Activated naive CD8-positive, alpha-beta T cell treated with anti-CD3 and anti-CD28 coated beads for 36 hours (primary cell): ENCODE measurements at regions not wholly inside any gene's neighbourhood (a gene's known extent, or its start where the extent isn't known, plus 50 kb on each side); places are given as distances from the start of the nearest gene placed in this dataset.
"Not testable (repeated sequence)": the region's sequence is repeated elsewhere in the genome, so short reads cannot be mapped to it uniquely, and the experiment has no call there.

Experiments
- DNase-seq: peaks from one replicate; pipeline ENCODE4 v3.0.0; 2021
- H3K27ac Mint-ChIP-seq: one replicate; pipeline ENCODE4 v1.8.0; 2022; ENCODE audit warnings: mild to moderate bottlenecking, moderate library complexity, mixed read lengths
- H3K27me3 Mint-ChIP-seq: one replicate; pipeline ENCODE4 v1.8.0; 2022; ENCODE audit warnings: mild to moderate bottlenecking, mixed read lengths
- H3K36me3 Mint-ChIP-seq: one replicate; pipeline ENCODE4 v1.8.0; 2021; ENCODE audit warnings: mild to moderate bottlenecking, mixed read lengths
- H3K4me1 Mint-ChIP-seq: one replicate; pipeline ENCODE4 v1.8.0; 2021; ENCODE audit warnings: mixed read lengths
- H3K4me3 Mint-ChIP-seq: one replicate; pipeline ENCODE4 v1.8.0; 2022; ENCODE audit warnings: mild to moderate bottlenecking, moderate library complexity, mixed read lengths
- H3K9me3 Mint-ChIP-seq: one replicate; pipeline ENCODE4 v1.8.0; 2022; ENCODE audit warnings: mixed read lengths

DNA sequence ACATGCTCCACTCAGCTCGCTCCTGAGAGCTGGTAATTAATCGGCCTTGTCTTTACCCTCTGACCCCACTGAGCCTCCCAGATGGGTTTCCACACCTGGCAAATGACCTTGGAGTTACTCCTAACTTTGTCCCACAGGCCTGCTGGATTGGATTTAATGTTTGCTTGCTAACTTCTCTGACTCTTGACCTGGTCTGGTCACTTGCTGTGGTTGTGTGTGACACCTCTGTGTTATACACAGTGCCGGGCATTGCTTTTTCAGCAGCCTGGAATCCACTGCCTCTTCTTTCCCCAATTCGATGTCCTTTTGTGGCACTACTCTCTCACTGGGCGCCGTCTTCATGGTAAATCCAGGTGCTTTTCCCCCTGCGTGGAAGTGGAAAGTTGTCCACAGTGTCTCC, 145.8 kb upstream of the PLGLB2 start:
- H3K9me3 Mint-ChIP-seq, H3K36me3 Mint-ChIP-seq, H3K27me3 Mint-ChIP-seq, DNase-seq, H3K4me3 Mint-ChIP-seq, H3K4me1 Mint-ChIP-seq, H3K27ac Mint-ChIP-seq: not testable (repeated sequence)

DNA sequence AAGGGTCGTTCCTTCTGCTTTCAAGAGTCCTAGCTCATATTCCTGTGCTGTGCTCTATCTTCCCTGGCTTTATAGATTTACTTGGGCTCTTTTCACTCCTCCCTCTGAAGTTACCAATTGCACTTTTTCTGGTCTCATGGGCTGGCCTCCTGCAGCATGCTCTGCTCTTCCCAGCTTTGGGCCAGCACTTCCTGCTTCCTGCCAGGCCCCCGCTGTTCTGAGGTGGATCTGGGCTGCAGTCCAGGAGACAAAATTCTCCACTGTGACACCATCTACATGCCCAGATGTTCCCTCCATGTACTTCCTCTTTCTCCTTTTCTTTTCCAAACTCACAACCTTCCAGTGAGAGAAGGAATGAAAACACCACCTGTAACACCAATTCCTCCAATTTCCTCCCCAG, 145.2 kb upstream of the PLGLB2 start:
- not testable (repeated sequence) for DNase-seq, H3K4me1 Mint-ChIP-seq, H3K4me3 Mint-ChIP-seq, H3K9me3 Mint-ChIP-seq, H3K27me3 Mint-ChIP-seq, H3K36me3 Mint-ChIP-seq, H3K27ac Mint-ChIP-seq

DNA sequence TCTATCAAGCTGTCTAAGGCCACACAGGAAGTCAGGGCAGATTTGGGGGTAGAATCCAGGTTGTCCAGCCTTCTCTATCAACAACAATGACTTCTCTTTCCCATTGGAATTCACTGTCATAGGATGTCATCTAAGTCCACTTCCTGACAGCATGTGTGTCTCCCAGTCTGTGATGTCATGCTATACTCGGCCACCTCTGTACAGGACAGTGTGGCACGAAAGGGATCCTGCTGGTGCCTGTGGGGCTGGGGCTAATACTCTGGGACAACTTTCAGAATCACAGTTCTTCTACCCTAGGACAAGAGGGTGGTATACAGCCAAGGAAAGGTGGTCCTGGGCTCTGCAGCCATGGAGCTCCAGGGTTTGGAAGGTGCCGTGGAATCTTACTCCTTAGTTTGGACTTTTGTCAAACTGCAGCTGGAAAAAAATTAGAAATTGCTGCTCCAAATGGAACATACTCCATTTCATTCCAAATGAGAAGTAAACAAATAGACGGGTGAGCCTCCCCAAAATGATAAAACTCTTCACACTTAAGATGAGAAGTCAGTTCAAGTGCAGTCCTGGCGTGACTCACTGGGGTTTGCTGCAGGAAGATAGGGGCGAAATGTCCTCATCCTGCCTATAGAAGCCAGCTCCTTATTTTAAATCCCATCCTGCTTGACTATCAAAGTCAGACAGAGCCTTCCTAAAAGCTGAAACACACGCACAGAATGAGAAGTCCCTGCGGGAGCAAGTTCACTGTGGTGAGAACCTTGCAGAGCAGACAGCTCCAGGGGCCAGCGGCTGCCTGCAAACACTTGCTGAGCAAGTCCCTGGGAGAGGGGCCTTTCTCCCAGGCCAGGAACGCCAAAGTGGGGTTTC, 144.2 kb upstream of the PLGLB2 start:
- not testable (repeated sequence) for H3K27me3 Mint-ChIP-seq, H3K36me3 Mint-ChIP-seq, H3K4me1 Mint-ChIP-seq, DNase-seq, H3K9me3 Mint-ChIP-seq, H3K4me3 Mint-ChIP-seq, H3K27ac Mint-ChIP-seq

DNA sequence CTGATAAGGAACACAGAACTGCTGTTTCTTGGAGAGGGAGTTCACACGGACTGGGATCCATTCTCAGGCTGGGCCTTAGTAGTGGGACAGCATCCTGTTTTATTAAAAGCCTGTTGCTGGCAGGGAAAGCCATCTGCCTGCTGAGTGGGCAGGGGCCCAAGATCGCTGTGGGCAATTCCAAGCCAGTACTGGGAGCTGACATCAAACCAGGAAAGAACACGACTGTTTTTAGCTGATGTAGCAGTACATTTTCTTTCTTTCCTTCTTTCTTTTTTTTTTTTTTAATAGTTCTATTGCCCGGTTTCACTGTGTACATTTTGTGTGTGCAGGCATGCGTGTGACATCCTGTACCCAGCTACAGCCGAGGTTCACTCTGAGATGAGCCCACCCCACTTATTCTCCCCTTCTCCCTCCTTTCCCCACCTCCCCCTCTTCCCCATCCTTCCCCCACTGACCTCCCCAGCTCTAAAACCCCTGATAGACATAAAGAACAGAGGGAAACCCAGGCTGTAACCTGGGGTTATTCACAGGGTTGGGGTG, 143.5 kb upstream of the PLGLB2 start:
- H3K4me1 Mint-ChIP-seq, H3K27me3 Mint-ChIP-seq, H3K36me3 Mint-ChIP-seq, H3K9me3 Mint-ChIP-seq, H3K27ac Mint-ChIP-seq, DNase-seq, H3K4me3 Mint-ChIP-seq: not testable (repeated sequence)

DNA sequence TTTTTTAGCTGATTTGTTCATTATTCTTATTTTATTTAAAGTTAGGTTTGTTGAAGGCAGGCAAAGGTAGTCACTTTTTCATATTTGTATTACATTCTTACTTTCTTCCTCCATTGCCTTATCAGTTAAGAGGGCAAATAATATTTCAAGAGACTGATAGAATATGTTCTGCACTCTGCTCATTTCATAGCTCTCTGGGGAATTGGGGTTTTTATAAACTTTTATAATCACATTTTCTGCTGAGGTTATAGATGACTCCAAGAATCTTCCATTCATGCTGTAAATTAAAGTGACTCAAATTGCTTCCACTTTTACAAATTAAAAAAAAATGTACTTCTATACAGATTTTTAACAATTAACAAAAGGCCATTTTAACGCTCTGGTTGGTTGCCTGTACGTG, 142.9 kb upstream of the PLGLB2 start:
- not testable (repeated sequence) for H3K27me3 Mint-ChIP-seq, H3K9me3 Mint-ChIP-seq, DNase-seq, H3K27ac Mint-ChIP-seq, H3K4me1 Mint-ChIP-seq, H3K36me3 Mint-ChIP-seq, H3K4me3 Mint-ChIP-seq

DNA sequence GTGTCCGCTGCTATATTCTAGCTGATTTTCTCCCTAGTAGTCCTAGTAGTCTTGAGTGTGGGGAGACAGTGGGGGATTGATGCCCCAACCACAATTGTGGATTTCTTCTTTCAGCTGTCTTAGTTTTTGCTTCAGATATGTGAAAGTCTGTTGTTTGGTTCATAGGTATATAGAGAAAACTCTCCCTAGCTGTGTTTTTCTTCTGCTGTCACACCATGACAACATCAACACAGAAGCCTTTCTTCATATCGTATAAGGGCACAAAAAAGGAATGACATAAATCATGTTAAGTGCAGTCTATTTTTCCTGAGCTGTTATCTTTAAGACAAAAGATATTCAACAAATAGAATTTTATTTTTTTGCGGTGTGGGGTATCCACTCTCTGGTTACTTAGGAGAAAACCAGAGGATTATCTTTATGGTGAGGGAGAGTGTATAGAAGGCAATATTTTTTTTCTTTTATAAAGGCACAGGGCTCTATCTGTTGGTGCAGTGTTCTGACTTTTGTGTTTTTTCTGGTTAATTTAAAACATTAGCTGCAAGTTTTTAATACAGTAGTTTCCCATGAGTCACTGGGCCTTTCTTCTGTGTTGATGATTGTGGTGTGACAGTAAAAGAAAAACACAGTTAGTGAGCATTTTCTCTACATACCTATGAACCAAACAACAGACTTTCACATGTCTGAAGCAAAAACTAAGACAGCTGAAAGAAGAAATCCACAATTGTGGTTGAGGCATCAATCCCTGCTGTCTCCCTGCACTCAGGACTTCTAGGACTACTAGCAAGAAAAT, 139.3 kb upstream of the PLGLB2 start:
- not testable (repeated sequence) for H3K36me3 Mint-ChIP-seq, DNase-seq, H3K27me3 Mint-ChIP-seq, H3K4me1 Mint-ChIP-seq, H3K4me3 Mint-ChIP-seq, H3K9me3 Mint-ChIP-seq, H3K27ac Mint-ChIP-seq

DNA sequence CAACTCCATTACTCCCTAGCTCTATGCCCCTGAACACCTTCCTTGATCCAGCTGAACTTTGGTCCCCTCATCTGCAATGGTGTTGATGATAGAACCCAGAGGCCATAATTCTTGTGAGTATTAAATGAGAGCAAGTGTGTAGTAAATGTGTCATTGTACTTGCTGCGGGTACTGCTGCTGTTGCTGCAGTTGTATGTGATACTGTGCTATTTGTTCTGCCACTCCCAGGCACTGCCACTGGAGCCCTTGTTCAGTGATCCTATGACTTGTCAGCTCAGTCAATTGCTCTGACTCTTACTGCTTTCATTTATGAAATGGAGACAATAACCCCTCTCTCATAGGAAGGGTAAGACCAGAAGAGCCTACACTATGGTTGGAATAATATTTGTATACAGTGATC, 136.9 kb upstream of the PLGLB2 start:
- H3K27me3 Mint-ChIP-seq, DNase-seq, H3K9me3 Mint-ChIP-seq, H3K4me1 Mint-ChIP-seq, H3K36me3 Mint-ChIP-seq, H3K4me3 Mint-ChIP-seq, H3K27ac Mint-ChIP-seq: not testable (repeated sequence)

DNA sequence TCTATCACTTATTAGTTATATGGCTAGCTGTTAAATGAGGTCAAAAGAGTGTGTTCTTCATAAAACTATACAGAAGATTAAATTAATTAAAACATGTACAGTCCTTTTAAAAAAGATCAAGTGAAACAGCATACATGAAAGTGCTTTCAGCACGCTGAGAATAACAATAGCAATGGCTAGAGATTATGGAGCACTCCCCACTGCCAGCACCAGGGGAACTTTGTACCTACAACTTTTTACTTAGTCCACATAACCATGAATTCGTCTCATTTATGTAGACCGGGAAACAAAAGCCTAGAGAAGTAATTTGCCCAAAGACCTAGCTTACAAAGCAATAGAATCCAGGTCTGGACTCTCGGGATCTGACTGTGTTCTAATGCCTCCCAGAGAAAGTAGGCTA, 136.5 kb upstream of the PLGLB2 start:
- not testable (repeated sequence) for H3K27ac Mint-ChIP-seq, H3K9me3 Mint-ChIP-seq

DNA sequence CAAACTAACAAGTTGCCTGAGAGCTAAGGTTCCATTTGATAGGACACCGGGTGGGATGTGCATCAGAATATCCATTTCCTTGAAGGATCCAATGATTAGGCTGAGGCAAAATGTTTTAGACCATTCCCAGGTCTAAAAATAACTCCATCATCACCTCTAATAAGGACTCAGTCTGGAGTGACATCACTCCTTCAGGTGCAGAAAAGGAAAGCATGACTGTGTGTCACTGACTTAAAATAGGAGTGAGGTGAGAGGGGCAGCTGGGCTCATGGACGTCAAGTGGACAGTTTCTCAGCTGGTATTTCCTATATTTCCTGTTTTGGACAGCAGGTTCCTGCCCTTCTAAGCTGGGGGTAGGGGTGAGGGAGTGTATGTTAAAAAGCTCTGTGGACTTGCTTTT, 135.9 kb upstream of the PLGLB2 start:
- not testable (repeated sequence) for H3K27me3 Mint-ChIP-seq, H3K27ac Mint-ChIP-seq, H3K4me3 Mint-ChIP-seq

More for the DNA sequence above, 136.5 kb upstream of the PLGLB2 start:
- H3K4me1 Mint-ChIP-seq, DNase-seq, H3K27me3 Mint-ChIP-seq, H3K4me3 Mint-ChIP-seq, H3K36me3 Mint-ChIP-seq: not testable (repeated sequence)

DNA sequence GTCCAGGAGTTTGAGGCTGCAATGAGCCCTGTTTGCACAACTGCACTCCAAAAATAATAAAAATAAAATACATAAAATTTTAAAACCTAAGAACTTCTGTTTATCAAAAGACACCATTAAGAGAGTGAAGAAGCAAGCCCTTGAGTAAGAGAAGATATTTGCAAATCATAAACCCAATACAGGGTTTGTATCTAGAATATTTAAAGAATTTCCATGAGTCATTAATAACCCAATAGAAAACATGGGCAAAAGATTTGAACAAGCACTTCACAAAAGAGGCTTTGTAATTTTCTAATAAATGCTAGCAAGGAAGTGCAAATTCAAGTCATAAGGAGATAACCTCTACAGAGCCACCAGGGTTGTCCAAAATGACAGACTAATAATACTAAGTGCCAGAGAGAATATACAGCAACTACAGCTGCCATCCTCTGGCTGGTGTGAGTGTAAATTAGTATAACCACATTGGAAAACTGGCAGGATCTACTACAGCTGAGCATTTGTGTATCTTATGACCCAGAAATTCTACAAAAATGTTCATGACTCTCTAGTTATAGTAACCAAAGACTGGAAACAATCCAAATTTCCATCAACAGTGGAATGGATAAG, 133.0 kb upstream of the PLGLB2 start:
- not testable (repeated sequence) for H3K27ac Mint-ChIP-seq, DNase-seq, H3K9me3 Mint-ChIP-seq, H3K4me3 Mint-ChIP-seq, H3K36me3 Mint-ChIP-seq, H3K4me1 Mint-ChIP-seq, H3K27me3 Mint-ChIP-seq

More for the DNA sequence above, 135.9 kb upstream of the PLGLB2 start:
- H3K9me3 Mint-ChIP-seq, H3K36me3 Mint-ChIP-seq, DNase-seq, H3K4me1 Mint-ChIP-seq: not testable (repeated sequence)

DNA sequence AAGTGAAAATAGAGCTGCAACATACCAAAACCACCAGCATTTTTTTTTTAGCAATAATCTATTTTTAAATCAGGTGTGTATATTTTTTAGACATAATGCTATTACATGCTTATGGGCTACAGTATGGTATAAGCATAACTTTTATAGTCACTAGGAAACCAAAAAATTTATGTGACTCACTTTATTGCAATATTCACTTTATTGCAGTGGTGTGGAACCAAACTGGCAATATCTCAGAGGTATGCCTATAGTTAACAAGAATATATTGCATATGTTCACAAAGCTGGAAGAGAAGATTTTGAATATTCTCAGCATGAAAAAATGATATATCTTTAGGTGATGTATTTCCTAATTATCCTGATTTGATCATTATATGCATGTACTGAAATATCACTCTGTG, 128.8 kb upstream of the PLGLB2 start:
- H3K4me3 Mint-ChIP-seq, H3K27me3 Mint-ChIP-seq, H3K36me3 Mint-ChIP-seq, H3K9me3 Mint-ChIP-seq, H3K27ac Mint-ChIP-seq, DNase-seq, H3K4me1 Mint-ChIP-seq: not testable (repeated sequence)

DNA sequence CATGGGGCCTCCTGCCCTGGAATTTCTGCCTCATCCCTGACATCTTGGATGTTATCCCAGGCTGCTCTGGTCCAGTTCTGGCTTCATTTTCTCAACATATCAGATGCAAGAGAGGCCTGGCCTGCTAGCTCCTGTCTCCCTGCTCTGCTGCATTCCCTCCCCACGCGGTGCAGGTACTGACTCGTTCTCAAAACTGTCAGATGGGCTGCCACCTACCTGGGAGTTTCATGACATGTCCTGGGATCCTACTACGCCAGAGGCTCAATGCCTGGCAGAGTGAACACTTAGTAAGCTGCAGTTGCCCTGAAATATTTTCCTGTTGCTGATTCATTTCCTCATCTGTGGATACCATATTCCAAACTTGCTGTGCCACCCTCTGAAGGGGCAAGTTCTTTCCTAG, 126.7 kb upstream of the PLGLB2 start:
- not testable (repeated sequence) for H3K36me3 Mint-ChIP-seq, H3K9me3 Mint-ChIP-seq, H3K27me3 Mint-ChIP-seq, H3K4me3 Mint-ChIP-seq, H3K27ac Mint-ChIP-seq, H3K4me1 Mint-ChIP-seq, DNase-seq

DNA sequence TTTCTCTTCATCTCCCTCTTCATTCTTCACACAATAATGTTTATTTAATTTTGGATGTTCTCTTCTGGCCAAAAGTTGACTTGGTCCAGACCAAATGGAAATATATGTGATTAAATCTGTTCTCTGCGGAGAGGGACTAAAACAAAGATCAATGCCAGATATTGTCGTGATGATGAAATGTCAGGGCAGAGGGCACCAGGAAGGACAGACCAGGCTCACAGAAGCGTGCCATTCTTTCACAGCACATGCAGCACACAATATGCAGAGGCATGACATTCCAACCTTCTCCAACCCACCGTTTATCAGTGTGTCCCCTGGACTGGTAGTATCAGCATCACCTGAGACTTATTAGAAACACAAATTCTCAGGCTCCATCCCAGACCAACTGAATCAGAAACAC, 125.2 kb upstream of the PLGLB2 start:
- H3K27ac Mint-ChIP-seq, H3K4me1 Mint-ChIP-seq, H3K36me3 Mint-ChIP-seq, H3K9me3 Mint-ChIP-seq, DNase-seq, H3K4me3 Mint-ChIP-seq, H3K27me3 Mint-ChIP-seq: not testable (repeated sequence)

DNA sequence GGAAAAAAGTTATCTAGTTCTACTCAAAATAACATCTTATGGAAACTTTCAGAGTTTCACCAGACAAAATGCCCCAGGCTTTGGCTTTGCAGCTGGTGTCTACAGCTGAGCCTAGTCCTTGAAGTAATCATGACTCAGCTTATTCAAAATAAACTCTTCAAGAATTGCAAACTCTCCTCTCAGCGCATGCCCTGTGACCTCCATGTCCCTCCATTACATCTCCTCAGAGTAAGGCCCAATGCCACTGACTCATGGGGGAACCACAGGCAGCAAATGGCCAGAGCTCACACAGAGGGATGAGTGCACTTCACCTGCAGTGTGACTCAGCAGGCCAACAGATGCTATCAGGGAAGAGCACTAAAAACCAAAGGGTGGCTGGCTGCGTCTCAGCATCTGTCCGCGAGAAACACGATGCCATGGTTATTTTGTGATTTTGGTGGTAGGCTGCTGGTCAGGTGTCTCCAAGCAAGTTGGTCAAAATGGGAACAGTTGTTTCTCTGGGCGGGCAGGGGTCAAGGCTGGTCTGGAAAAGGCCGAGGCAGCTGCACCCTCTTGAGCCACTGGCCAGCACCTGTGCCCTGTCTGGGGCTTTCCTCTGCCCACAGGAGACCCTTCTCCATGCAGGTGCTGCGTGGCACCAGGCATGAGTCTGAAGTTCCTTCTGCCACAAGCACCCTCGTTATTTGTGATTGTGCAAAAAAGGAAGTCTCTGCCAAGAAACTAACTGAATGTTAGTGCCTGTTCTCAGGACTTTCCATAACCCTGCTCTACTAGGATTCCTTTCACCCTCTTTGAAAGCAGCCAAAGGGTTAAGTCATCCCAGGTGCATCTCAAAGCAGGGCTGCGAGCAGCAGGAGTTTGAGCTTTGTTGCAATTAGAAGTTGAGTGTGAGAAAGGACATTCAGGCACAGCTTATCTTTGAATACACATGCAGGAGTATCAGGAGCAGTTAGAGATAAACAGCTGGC, 118.1 kb upstream of the PLGLB2 start:
- H3K4me3 Mint-ChIP-seq, H3K9me3 Mint-ChIP-seq, H3K27me3 Mint-ChIP-seq, H3K27ac Mint-ChIP-seq, H3K36me3 Mint-ChIP-seq: not testable (repeated sequence)
- peak; percentile 7 for DNase-seq
- H3K4me1 Mint-ChIP-seq: peaks cover 11% of the 10 kb centered on the region

DNA sequence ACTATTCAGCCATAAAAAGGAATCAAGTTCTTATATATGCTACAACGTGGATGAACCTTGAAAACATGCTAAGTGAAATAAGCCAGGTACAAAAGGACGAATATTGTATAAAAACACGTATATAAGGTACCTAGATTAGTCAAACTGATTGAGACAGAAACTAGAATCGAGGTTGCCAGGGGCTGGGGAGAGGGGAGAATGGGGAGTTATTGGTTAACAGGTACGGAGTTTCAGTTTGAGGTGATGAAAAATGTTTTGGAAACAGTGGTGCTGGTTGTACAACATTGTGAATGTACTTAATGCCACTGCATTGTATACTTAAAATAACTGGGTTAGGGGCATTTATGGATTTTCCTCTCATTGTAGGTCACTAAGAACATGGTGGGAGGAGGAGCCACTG, 117.0 kb upstream of the PLGLB2 start:
- not testable (repeated sequence) for DNase-seq, H3K4me3 Mint-ChIP-seq, H3K27ac Mint-ChIP-seq, H3K36me3 Mint-ChIP-seq, H3K27me3 Mint-ChIP-seq, H3K9me3 Mint-ChIP-seq
- H3K4me1 Mint-ChIP-seq: peaks cover 14% of the 10 kb centered on the region
